NCI-H748 (cell line): ENCODE measurements at regions not wholly inside any gene's neighbourhood (a gene's known extent, or its start where the extent isn't known, plus 50 kb on each side); places are given as distances from the start of the nearest gene placed in this dataset.
A peak's percentile ranks its signal among the peaks of the same experiment; 100 is the strongest.
"Not testable (repeated sequence)": the region's sequence is repeated elsewhere in the genome, so short reads cannot be mapped to it uniquely, and the experiment has no call there.

ENCODE experiments used
- DNase-seq: peaks from one replicate; lab custom pipeline; 2025; ENCODE audit not compliant: unreplicated experiment; lab: John Stamatoyannopoulos, UW

DNA sequence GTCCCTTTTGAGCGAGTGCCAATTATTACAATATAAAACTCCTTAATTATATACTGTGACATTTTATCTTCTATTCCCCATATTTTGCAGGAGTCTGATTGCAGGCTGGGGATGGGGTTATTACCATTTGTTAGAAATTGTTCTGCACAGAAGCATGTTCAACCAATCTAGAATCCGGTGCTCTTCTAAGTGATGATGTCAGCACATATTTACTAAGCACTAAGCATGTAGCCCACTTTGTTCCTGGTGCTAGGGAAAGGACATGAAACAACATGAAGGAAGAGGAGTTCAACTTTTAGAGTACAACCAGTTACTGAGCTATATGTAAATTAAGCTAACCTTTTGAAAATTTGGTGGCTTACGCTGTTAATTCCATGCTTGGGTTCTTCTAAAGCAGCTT lies 52.8 kb upstream of the IL1RAPL2 start:
- DNase-seq: no peak

- no peak for DNase-seq
These were observed 55.2 kb upstream of the IL1RAPL2 start for GRCh38 chrX:104510801-104511200.

DNA sequence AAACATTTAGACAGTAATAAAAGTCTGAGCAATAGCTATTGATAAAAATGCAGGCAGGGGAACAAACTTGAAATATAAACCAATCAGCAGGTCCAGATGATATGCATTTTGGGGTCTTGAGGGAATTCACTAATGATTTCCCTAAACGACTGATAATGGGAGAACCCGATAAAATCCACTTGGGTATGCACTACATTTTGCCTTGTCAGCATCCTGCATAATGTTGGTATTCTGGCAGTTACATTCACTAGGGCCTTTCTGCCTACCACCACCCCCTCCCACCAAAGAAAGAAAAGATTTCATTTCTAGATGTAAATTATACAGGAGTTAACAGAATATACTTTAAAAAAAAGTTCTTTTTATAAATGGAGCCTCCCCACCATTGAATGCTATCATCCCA lies 63.5 kb upstream of the IL1RAPL2 start:
- DNase-seq: no peak

- no peak for DNase-seq
These were observed 77.2 kb upstream of the IL1RAPL2 start for GRCh38 chrX:104488811-104489210.

GRCh38 chrX:104486691-104487090 lies 79.3 kb upstream of the IL1RAPL2 start:
- no peak for DNase-seq

DNA sequence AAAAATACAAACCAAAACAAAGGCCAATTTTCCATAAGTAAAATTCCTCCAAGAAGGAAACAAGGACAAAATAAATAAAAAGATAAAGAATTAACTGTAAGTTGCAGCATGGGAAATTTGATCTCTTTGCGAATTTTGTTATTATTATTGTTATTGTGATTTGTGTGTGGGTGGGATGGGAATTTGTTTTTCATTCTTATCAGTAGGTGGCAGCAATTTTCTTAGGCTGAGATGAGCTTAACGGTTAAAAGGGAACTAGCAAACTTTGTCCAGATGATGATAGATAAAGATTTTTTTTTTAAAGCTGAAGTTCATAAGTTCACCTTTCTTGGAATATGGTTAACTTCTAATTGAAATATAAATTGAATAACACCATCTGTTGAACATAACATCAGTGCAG lies 83.2 kb upstream of the IL1RAPL2 start:
- DNase-seq: no peak

DNA sequence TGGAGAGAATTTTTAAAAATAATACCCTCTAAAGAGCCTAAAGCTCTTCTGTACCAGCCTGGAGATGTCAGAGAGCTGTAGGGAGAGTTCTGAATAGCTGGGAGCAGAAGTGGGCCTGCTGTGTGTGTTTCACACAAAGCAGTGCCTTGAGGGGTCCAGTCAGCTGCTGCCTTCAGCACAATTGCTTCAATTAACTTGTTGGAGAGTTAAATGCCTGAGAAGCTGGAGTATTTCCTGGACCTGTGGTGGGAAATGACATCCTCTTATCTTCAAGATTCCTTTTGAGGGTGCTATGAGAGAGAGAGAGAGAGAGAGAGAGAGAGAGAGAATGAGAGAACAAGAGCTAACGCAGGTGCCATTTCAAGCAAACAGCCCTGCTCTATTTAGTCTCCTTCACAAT lies 96.2 kb upstream of the IL1RAPL2 start:
- no peak for DNase-seq

GRCh38 chrX:104459796-104460195 lies 106.2 kb upstream of the IL1RAPL2 start:
- no peak for DNase-seq

GRCh38 chrX:104457130-104457529 lies 108.9 kb upstream of the IL1RAPL2 start:
- not testable (repeated sequence) for DNase-seq

GRCh38 chrX:104450316-104450715 lies 115.7 kb upstream of the IL1RAPL2 start:
- no peak for DNase-seq

GRCh38 chrX:104445591-104445990 lies 120.4 kb upstream of the IL1RAPL2 start:
- no peak for DNase-seq

- DNase-seq: peak; percentile 53
These were observed 130.8 kb upstream of the IL1RAPL2 start for GRCh38 chrX:104435249-104435648.

GRCh38 chrX:104432321-104432720 lies 133.7 kb upstream of the IL1RAPL2 start:
- DNase-seq: no peak

- no peak for DNase-seq
These were observed 135.3 kb upstream of the IL1RAPL2 start for GRCh38 chrX:104430742-104431119.

GRCh38 chrX:104430072-104430741 lies 135.8 kb upstream of the IL1RAPL2 start:
- DNase-seq: no peak

- DNase-seq: no peak
These were observed 137.8 kb upstream of the IL1RAPL2 start for GRCh38 chrX:104428231-104428630.

DNA sequence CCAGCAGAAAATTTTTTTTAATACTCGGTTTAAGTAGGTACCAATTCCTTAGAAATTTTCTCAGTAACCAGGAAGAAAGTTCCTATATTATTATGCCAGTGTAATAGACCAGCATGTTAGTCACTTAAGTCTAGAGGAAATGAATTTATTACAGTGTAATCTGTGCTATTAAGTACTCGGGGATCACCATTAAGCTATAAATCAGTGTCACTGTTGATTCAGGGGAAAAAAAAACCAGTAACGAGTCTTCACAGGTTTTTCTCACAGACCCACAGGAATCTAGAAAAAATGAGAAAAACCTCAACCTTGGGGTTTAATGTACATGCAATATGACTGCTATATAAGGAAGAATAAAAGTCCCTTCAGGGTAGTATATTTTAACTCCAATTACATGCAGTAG lies 138.3 kb upstream of the IL1RAPL2 start:
- no peak for DNase-seq

GRCh38 chrX:104427073-104427472 lies 138.9 kb upstream of the IL1RAPL2 start:
- DNase-seq: no peak

DNA sequence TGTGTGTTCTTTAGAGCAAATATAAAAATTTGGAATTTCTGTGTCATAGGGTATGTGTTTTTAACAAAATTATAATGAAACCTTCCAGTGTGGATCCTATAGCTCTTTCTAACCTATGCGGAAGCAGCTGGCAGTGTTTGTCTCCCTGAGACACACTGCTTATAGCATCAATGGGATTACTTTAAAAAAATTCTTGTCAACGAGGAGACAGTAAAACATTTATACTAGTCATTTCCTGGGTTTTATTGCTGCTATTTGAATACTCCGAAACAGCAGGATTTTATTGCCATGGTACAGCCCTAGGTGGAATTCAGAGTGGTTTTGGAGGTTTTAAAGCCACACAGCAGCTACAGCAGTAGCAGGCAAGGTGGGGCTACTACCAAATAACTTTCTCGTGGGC lies 145.1 kb upstream of the IL1RAPL2 start:
- no peak for DNase-seq

DNA sequence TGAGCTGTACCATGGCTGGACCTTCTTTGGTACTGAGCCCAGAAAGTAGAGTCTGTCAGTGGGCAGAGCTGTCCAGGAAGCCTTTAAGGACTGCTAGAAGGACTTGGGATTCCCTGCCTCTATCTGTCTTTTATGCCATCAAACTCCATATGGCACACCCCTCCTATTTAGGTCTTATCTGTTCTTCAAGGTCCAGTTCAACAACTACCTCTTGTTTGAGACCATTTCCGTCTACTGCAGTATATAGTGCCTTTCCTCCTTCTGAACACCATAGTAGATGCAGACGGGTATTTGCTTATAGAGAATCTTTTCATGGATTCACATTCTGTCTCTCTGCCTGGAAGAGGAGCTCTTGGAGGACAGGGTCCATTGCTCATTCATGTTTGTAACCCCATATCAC lies 146.1 kb upstream of the IL1RAPL2 start:
- no peak for DNase-seq

DNA sequence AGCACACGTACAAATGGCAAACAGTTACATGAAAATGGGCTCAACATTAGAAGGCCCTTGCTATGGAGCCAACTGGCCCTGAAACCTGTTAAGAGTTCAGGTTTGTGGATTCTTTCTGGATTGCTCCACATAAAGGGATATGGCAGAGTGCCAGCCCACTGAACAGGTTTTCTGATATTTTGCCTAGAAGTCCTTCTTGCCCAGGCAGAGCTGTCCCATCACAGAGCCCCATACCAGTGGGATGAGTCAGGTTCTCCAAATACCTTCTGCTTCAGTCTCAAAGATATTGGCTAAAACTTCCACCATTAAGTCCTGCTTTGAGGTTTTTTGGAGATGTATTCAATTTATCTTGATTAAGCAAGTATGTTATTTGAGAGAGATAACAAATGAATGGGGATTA lies 146.8 kb upstream of the IL1RAPL2 start:
- DNase-seq: no peak

GRCh38 chrX:104411800-104412199 lies 154.2 kb upstream of the IL1RAPL2 start:
- DNase-seq: no peak

GRCh38 chrX:104400387-104400786 lies 145.7 kb upstream of the ESX1 start:
- DNase-seq: no peak
